Prostate gland (tissue), 2 donors: ENCODE measurements at regions not wholly inside any gene's neighbourhood (a gene's known extent, or its start where the extent isn't known, plus 50 kb on each side); places are given as distances from the start of the nearest gene placed in this dataset.

Experiments used
- CTCF ChIP-seq, 4 experiments: fragments of 200-600 bp in 2 of 4; fragments of 450-650 bp in 2 of 4; sonication (generic) in 2 of 4; IDR thresholded peaks; 1 replicate in 3 of 4; 2 replicates in 1 of 4; pipeline ENCODE4 v1.5.1; 2016 to 2019; ENCODE audit warnings: antibody characterized with exemption in 4 of 4, mild to moderate bottlenecking in 2 of 4, moderate library complexity in 2 of 4
- POLR2A ChIP-seq: fragments of 450-650 bp; IDR thresholded peaks from one replicate; pipeline ENCODE4 v1.6.1; 2016; ENCODE audit warnings: antibody characterized with exemption, mild to moderate bottlenecking
- POLR2AphosphoS5 ChIP-seq: sonication (generic); formaldehyde crosslinking; IDR thresholded peaks from one replicate; pipeline ENCODE4 v1.6.1; 2017; ENCODE audit warnings: antibody characterized with exemption

- TF ChIP-seq CTCF (IDR thresholded peaks at IDR 0.05) (no peak), POLR2AphosphoS5 (no peak), POLR2A (no peak)
Measured at GRCh38 chr10:85490431-85490830, 876.2 kb downstream of the GRID1 start.
